Fibroblast of lung (primary cell): ENCODE measurements at regions not wholly inside any gene's neighbourhood (a gene's known extent, or its start where the extent isn't known, plus 50 kb on each side); places are given as distances from the start of the nearest gene placed in this dataset.

Experiments
- CTCF ChIP-seq, 2 donors: IDR thresholded peaks in 1 of 2; conservative IDR thresholded peaks in 1 of 2; 1 replicate in 1 of 2; 2 replicates in 1 of 2; pipeline ENCODE4 v1.5.1; 2011 to 2012; ENCODE audit warnings: low read length in 2 of 2, control low read depth in 1 of 2, inconsistent platforms in 1 of 2, low read depth in 1 of 2, mild to moderate bottlenecking in 1 of 2
- EZH2 ChIP-seq: IDR thresholded peaks from 2 replicates; pipeline ENCODE4 v1.5.1; 2012; ENCODE audit warnings: low read length, control low read depth, mild to moderate bottlenecking; ENCODE audit errors: missing control alignments

- TF ChIP-seq EZH2 (no peak), CTCF (conservative IDR thresholded peaks at IDR 0.05 in 1 of 2, IDR thresholded peaks at IDR 0.05 in 1 of 2; ENCODE audit: low read depth in 1 of 2, low read length in 2 of 2) (no peak)
These were observed 955.2 kb upstream of the CELF4 start for GRCh38 chr18:38520786-38521185.
